Hepatocyte (in vitro differentiated cells): ENCODE measurements at regions not wholly inside any gene's neighbourhood (a gene's known extent, or its start where the extent isn't known, plus 50 kb on each side); places are given as distances from the start of the nearest gene placed in this dataset.

ENCODE experiments used
- DNase-seq: peaks from one replicate; pipeline ENCODE4 v3.0.0-alpha.2; 2016; ENCODE audit warnings: low spot score
- H2AFZ ChIP-seq: fragments of 200-600 bp; sonication (generic); 2 replicates; pipeline ENCODE4 v1.6.0; 2016; ENCODE audit warnings: antibody characterized with exemption, mild to moderate bottlenecking
- H3K27ac ChIP-seq: fragments of 200-600 bp; sonication (generic); 2 replicates; pipeline ENCODE4 v1.5.1; 2016; ENCODE audit warnings: mild to moderate bottlenecking
- H3K27me3 ChIP-seq: fragments of 200-600 bp; sonication (generic); 2 replicates; pipeline ENCODE4 v1.6.1; 2016
- H3K36me3 ChIP-seq: fragments of 200-600 bp; sonication (generic); replicated peaks from 2 replicates; pipeline ENCODE4 v1.5.1; 2016; ENCODE audit warnings: low read depth; ENCODE audit not compliant: insufficient read depth
- H3K4me1 ChIP-seq: fragments of 200-600 bp; sonication (generic); 2 replicates; pipeline ENCODE4 v1.5.1; 2016; ENCODE audit warnings: mild to moderate bottlenecking, moderate library complexity; ENCODE audit not compliant: insufficient read depth
- H3K4me2 ChIP-seq: fragments of 200-600 bp; sonication (generic); 2 replicates; pipeline ENCODE4 v1.6.0; 2016
- H3K4me3 ChIP-seq: fragments of 200-600 bp; sonication (generic); 2 replicates; pipeline ENCODE4 v1.5.1; 2016; ENCODE audit warnings: mild to moderate bottlenecking
- H3K79me2 ChIP-seq: fragments of 200-600 bp; sonication (generic); 2 replicates; pipeline ENCODE4 v1.6.0; 2017; ENCODE audit warnings: mild to moderate bottlenecking
- H3K9me2 ChIP-seq: fragments of 200-600 bp; sonication (generic); replicated peaks from 2 replicates; pipeline ENCODE4 v1.6.0; 2017; ENCODE audit warnings: mild to moderate bottlenecking; ENCODE audit not compliant: insufficient read depth
- H3K9me3 ChIP-seq: fragments of 200-600 bp; sonication (generic); 2 replicates; pipeline ENCODE4 v1.5.1; 2016; ENCODE audit warnings: low read depth, mild to moderate bottlenecking
- H4K20me1 ChIP-seq: fragments of 200-600 bp; sonication (generic); 2 replicates; pipeline ENCODE4 v1.6.0; 2016; ENCODE audit warnings: mild to moderate bottlenecking; ENCODE audit not compliant: insufficient read depth, poor library complexity, severe bottlenecking
- EZH2 ChIP-seq: fragments of 200-600 bp; sonication (generic); IDR thresholded peaks from 2 replicates; pipeline ENCODE4 v1.6.1; 2016; ENCODE audit warnings: antibody characterized with exemption, mild to moderate bottlenecking, borderline replicate concordance
- EZH2phosphoT487 ChIP-seq: fragments of 200-600 bp; sonication (generic); IDR thresholded peaks from one replicate; pipeline ENCODE4 v1.6.1; 2018; ENCODE audit warnings: antibody characterized with exemption, mild to moderate bottlenecking, low read depth, moderate library complexity; ENCODE audit not compliant: unreplicated experiment, severe bottlenecking
- WGBS: methylation state at CpG from one replicate; pipeline ENCODE4 v1.1.6; 2016; ENCODE audit warnings: low lambda C conversion rate; ENCODE audit errors: missing lambda C conversion rate; 5-methylcytosine and 5-hydroxymethylcytosine counted together
- TF ChIP-seq, protein P1 (sequence below): fragments of 200-600 bp; sonication (generic); IDR thresholded peaks from 2 replicates; pipeline ENCODE4 v1.5.1; 2016; ENCODE audit warnings: antibody characterized with exemption, mild to moderate bottlenecking; ENCODE audit not compliant: poor library complexity

DNA sequence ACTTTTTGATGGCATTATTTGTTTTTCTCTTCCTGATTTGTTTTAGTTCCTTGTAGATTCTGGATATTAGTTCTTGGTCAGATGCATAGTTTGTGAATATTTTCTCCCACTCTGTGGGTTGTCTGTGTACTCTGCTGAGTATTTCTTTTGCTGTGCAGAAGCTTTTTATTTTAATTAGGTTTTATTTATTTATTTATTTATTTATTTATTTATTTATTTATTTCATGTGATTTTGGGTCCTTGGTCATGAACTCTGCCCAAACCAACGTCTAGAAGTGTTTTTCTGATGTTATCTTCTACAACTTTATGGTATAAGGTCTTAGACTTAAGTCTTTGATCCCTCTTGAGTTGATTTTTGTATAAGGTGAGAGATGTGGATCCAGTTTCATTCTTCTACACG is 292.2 kb downstream of the CDH7 start:
- Histone ChIP-seq H3K4me2 (no peak overlapping the region), H3K36me3 (no peaks in the 10 kb centered on the region), H3K9me3 (no peaks in the 10 kb centered on the region), H3K79me2 (no peaks in the 10 kb centered on the region), H2AFZ (no peak overlapping the region), H4K20me1 (no peaks in the 10 kb centered on the region), H3K4me3 (no peak overlapping the region), H3K27ac (no peak overlapping the region), H3K27me3 (no peaks in the 10 kb centered on the region), H3K9me2 (no peaks in the 10 kb centered on the region), H3K4me1 (peaks cover 3% of the 10 kb centered on the region)
- no peak for DNase-seq
- 33% methylated on average over 2 of the region's 2 CpGs for WGBS
- TF ChIP-seq, protein P1, sequence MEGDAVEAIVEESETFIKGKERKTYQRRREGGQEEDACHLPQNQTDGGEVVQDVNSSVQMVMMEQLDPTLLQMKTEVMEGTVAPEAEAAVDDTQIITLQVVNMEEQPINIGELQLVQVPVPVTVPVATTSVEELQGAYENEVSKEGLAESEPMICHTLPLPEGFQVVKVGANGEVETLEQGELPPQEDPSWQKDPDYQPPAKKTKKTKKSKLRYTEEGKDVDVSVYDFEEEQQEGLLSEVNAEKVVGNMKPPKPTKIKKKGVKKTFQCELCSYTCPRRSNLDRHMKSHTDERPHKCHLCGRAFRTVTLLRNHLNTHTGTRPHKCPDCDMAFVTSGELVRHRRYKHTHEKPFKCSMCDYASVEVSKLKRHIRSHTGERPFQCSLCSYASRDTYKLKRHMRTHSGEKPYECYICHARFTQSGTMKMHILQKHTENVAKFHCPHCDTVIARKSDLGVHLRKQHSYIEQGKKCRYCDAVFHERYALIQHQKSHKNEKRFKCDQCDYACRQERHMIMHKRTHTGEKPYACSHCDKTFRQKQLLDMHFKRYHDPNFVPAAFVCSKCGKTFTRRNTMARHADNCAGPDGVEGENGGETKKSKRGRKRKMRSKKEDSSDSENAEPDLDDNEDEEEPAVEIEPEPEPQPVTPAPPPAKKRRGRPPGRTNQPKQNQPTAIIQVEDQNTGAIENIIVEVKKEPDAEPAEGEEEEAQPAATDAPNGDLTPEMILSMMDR = no peak
- TF ChIP-seq EZH2phosphoT487 (no peak), EZH2 (no peak)

DNA sequence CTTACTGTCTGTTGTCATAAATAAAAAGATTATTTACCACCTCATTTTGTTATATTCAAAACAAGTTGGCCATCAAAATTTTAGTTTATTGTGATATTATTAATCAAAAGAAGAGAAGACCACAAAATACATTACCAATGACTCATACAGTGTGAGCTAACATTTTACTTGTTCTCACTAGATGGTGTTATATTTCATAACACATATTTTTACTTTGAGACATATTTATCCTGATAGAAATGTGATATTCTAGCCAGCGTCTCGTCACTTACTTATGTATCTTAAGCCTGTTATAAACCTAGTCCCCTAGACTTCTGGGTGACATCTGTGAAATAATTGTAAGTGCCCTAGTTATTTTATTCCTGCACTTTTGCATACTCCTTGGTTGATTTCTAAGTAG is 263.2 kb downstream of the CDH7 start:
- Histone ChIP-seq H3K4me1 (no peaks in the 10 kb centered on the region), H3K4me3 (no peak overlapping the region), H3K9me3 (no peaks in the 10 kb centered on the region), H3K27ac (no peak overlapping the region), H3K9me2 (no peaks in the 10 kb centered on the region), H2AFZ (no peak overlapping the region), H3K4me2 (no peak overlapping the region), H3K27me3 (no peaks in the 10 kb centered on the region), H4K20me1 (no peaks in the 10 kb centered on the region), H3K79me2 (no peaks in the 10 kb centered on the region), H3K36me3 (no peaks in the 10 kb centered on the region)
- DNase-seq = no peak
- TF ChIP-seq EZH2phosphoT487 (no peak), EZH2 (no peak)
- TF ChIP-seq, protein P1 = no peak
- 82% methylated on average over 2 of the region's 2 CpGs for WGBS

- no peaks in the 10 kb centered on the region for H3K79me2 ChIP-seq
Measured at GRCh38 chr18:66011916-66012315, 261.1 kb downstream of the CDH7 start.

More at GRCh38 chr18:66011916-66012315, 261.1 kb downstream of the CDH7 start:
- 70% methylated on average over 3 of the region's 3 CpGs for WGBS
- Histone ChIP-seq H3K4me2 (no peak overlapping the region), H3K9me3 (no peaks in the 10 kb centered on the region), H3K4me3 (no peak overlapping the region), H3K27me3 (no peaks in the 10 kb centered on the region), H4K20me1 (no peaks in the 10 kb centered on the region), H2AFZ (no peak overlapping the region), H3K36me3 (no peaks in the 10 kb centered on the region), H3K27ac (no peak overlapping the region), H3K4me1 (no peaks in the 10 kb centered on the region), H3K9me2 (no peaks in the 10 kb centered on the region)
- TF ChIP-seq EZH2phosphoT487 (no peak), EZH2 (no peak)
- TF ChIP-seq, protein P1 = no peak
- DNase-seq = no peak
